ENCODE measurements at regions not wholly inside any gene's neighbourhood (a gene's known extent, or its start where the extent isn't known, plus 50 kb on each side); places are given as distances from the start of the nearest gene placed in this dataset.

DNA sequence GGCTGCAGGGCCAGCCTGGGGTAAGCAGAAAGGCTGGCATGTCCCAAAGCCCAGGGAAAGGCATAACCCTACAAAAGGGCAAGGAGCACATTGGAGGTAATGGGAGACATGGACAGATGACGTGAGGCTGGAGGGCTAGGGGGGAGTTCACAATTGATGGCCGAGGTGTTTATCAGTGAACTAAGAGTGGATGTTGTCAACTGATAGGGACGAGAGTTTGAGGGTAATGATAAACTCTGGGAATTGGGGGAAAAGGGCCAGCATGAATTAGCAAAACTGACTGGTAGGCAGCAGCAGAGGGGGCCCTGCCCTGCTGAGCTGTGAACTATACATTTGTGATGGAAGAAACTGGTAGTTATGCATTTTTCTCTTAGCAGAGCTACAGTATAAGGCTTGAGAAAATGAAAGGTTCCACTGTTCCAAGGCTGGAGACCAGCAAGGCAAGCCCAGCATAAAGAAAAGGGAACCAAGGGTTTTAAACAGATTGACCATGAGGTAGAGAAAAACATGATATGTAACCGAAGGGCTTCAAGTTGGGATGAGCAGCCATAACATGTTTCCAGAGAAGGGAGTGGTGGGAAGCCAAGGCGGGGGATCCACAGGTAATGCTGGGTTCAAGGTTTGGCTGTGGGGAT, 98.1 kb upstream of the MLN start:
- TF ChIP-seq, protein P1, sequence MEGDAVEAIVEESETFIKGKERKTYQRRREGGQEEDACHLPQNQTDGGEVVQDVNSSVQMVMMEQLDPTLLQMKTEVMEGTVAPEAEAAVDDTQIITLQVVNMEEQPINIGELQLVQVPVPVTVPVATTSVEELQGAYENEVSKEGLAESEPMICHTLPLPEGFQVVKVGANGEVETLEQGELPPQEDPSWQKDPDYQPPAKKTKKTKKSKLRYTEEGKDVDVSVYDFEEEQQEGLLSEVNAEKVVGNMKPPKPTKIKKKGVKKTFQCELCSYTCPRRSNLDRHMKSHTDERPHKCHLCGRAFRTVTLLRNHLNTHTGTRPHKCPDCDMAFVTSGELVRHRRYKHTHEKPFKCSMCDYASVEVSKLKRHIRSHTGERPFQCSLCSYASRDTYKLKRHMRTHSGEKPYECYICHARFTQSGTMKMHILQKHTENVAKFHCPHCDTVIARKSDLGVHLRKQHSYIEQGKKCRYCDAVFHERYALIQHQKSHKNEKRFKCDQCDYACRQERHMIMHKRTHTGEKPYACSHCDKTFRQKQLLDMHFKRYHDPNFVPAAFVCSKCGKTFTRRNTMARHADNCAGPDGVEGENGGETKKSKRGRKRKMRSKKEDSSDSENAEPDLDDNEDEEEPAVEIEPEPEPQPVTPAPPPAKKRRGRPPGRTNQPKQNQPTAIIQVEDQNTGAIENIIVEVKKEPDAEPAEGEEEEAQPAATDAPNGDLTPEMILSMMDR (conservative IDR thresholded peaks at IDR 0.05; ENCODE audit: low read length): no peak
- no peak for TF ChIP-seq EZH2phosphoT487 (IDR thresholded peaks at IDR 0.05; ENCODE audit: borderline replicate concordance, low read depth, low read length)
